Central memory CD8-positive, alpha-beta T cell (primary cell): ENCODE measurements at regions not wholly inside any gene's neighbourhood (a gene's known extent, or its start where the extent isn't known, plus 50 kb on each side); places are given as distances from the start of the nearest gene placed in this dataset.
A peak's percentile ranks its signal among the peaks of the same experiment; 100 is the strongest.

ENCODE experiments used
- ATAC-seq: fragments of 150-1000 bp; cut with Tn5 transposase; replicated peaks from 2 replicates; pipeline ENCODE4 v1.10.0; 2022; ENCODE audit warnings: mild to moderate bottlenecking, moderate FRiP score, moderate number of reproducible peaks; ENCODE audit not compliant: poor library complexity, severe bottlenecking; ENCODE audit errors: extremely low read depth
- DNase-seq, 2 donors: peaks; one replicate each; pipeline ENCODE4 v3.0.0; 2021; ENCODE audit warnings: low spot score in 2 of 2
- H3K27ac Mint-ChIP-seq: one replicate; pipeline ENCODE4 v1.8.0; 2022; ENCODE audit warnings: low read depth, mild to moderate bottlenecking, moderate library complexity, mixed read lengths
- H3K27me3 Mint-ChIP-seq: one replicate; pipeline ENCODE4 v1.8.0; 2022; ENCODE audit warnings: mixed read lengths
- H3K36me3 Mint-ChIP-seq: one replicate; pipeline ENCODE4 v1.8.0; 2022; ENCODE audit warnings: mild to moderate bottlenecking, moderate library complexity, mixed read lengths; ENCODE audit not compliant: insufficient read depth
- H3K4me1 Mint-ChIP-seq: one replicate; pipeline ENCODE4 v1.8.0; 2022; ENCODE audit warnings: mixed read lengths
- H3K4me3 Mint-ChIP-seq: one replicate; pipeline ENCODE4 v1.8.0; 2022; ENCODE audit warnings: mild to moderate bottlenecking, moderate library complexity, mixed read lengths
- H3K9me3 Mint-ChIP-seq: one replicate; pipeline ENCODE4 v1.8.0; 2022; ENCODE audit warnings: mixed read lengths

DNA sequence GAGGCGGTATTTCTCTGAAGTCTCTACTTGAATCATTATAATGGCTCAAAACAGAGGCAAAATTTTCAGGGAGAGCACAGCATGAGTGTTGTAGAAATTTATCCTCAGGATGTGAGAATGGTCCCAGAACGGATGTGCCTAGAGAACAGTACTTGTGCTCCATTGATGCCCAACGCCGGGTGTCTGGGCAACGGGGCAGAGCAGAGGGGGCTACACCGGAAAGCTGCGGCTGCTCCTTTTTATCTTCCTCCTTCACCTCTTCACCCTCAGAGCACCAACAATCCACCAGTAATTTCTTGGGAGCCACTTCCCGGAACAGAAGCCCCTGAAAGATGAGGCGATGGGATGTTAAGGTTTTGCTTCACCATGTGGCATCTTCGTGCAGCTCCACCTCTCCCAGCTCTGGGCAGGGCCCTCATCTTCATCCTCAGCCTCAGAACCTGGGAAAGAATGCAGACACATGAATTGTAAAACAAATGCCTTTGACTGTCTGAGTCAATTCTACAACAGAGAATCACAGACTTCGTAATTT lies 71.5 kb downstream of the PTGR3 start:
- H3K36me3 Mint-ChIP-seq: peaks cover 1% of the 10 kb centered on the region
- no peak overlapping the region for H3K4me3 Mint-ChIP-seq
- peak in 1 of 2 donors; percentile 4 for DNase-seq
- H3K4me1 Mint-ChIP-seq: no peaks in the 10 kb centered on the region
- no peak for ATAC-seq
- H3K27me3 Mint-ChIP-seq: peaks cover 13% of the 10 kb centered on the region
- H3K27ac Mint-ChIP-seq: no peak overlapping the region
- no peaks in the 10 kb centered on the region for H3K9me3 Mint-ChIP-seq

DNA sequence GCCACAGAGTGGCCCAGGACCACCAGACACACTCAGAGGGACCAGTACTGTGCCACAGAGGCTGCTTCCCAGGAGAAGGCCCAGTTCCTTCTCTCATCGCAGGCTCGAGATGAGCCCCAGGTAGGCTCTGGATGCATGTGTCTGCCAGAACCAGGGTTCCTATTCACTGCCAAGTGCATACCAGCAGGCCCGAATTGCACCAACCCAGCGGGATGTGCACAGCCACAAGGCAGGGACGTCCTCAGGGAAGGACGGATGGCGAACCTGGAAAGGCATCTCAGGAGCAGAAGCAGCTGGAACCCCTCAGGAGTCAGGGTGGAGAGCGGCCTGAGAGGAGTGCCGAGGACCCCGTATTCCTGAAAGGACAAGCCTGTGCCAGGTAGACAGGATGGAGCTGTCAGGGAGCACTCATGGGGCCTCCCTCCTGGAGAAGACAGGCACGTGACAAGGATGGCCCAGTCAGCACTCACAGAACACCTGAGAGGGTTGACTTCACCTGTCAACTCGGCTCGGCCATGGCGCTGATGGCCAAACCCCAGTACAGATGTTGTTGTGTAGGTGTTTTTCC lies 73.7 kb downstream of the PTGR3 start:
- DNase-seq: peak in 1 of 2 donors; percentile 2
- no peaks in the 10 kb centered on the region for H3K4me1 Mint-ChIP-seq
- ATAC-seq: no peak
- H3K4me3 Mint-ChIP-seq: no peak overlapping the region
- peaks cover 1% of the 10 kb centered on the region for H3K36me3 Mint-ChIP-seq
- no peak overlapping the region for H3K27ac Mint-ChIP-seq
- no peaks in the 10 kb centered on the region for H3K9me3 Mint-ChIP-seq
- H3K27me3 Mint-ChIP-seq: peaks cover 13% of the 10 kb centered on the region

DNA sequence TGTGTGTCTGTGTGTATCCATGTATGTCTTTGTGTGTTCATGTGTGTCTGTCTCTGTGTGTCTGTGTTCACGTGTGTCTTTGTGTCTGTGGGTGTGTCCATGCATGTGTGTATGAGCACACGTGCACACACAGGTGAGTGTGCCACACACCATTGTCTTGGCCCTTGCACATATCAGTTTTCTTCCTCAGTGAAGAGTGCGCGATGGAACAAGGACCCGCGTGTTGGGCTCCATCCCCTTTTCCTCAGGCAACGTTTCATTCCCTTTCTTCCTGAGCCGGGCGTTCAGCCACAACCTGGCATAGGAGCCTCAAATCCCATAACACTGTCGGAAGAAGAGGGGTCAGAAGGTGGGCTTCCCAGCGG lies 74.3 kb downstream of the PTGR3 start:
- Mint-ChIP-seq H3K36me3 (no peaks in the 10 kb centered on the region), H3K27me3 (peaks cover 13% of the 10 kb centered on the region), H3K4me3 (no peak overlapping the region), H3K27ac (no peak overlapping the region), H3K4me1 (no peaks in the 10 kb centered on the region), H3K9me3 (no peaks in the 10 kb centered on the region)
- ATAC-seq (no peak), DNase-seq (peak in 1 of 2 donors; percentile 0)

DNA sequence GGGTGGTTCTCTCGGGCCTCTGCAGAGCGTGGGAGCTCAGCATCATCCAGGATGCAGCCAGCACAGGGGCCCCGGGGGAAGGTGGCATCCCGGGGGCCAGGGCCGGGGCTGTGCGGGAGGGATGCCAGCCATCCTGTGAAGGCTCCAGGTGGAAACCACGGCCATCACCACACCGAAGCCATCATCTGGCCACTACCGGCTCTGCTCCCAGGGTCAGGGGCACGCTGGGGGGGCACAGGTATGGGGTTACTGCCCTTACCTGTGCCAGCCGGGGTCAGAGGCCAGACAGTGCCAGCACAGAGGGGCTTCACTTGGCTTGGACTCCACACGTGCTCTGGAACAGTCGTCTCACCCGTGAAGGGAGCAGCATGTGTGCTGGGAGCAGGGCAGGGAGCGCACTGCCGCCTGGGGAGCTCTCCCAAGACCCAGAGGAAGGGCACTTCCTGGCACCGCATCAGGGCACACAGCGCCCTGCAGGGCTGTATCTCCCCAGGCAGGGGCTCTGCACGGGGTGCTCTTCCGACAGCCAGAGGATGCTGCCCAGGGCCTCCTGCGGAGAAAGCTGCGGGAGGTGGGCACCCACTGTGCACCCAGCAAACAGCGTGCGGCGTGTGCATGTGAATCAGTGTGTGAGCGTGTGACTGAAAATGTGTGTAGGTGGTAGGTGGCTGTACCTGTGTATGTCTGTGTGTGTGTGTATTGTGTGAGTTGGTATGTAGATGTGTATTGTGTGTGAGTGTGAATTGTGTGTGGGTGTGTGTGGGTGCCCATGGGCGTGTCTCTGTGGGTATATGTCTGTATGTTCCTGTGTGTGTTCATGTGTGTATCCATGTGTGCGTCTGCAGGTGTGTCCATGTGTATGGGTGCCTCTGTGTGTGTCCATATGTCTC lies 75.0 kb downstream of the PTGR3 start:
- no peaks in the 10 kb centered on the region for H3K36me3 Mint-ChIP-seq
- H3K27me3 Mint-ChIP-seq: peaks cover 13% of the 10 kb centered on the region
- H3K9me3 Mint-ChIP-seq: no peaks in the 10 kb centered on the region
- H3K27ac Mint-ChIP-seq: no peak overlapping the region
- DNase-seq (peak in 1 of 2 donors; percentile 3), ATAC-seq (no peak)
- no peak overlapping the region for H3K4me3 Mint-ChIP-seq
- no peaks in the 10 kb centered on the region for H3K4me1 Mint-ChIP-seq

DNA sequence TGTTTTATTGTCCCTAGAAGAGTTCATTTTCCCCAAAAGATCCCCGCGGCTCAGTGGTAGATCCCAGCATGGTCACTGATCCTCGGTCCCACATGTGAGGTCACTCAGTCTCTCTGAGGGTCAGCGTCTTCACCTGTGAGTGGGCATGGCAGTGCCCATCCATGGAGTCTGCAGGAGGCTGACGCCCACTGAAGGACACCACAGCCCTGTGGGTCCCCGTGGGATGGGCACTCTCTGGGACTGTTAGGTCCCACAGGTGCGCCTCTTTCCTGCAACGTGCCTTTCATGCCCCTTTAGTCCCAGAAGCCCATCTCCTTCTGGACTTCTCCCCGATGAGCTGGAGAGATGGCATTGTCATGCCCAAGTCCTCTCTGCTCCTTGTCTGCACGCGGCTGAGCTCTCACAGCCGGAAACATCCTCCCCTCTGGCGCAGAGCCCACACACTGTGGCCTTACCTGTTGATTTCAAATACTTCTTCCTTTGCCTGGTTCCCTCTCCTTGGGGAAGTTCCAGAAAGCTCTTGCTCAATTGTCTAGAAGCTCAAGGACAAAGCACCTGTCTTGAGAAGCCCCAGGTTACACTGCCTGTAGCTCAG lies 75.9 kb downstream of the PTGR3 start:
- no peak for ATAC-seq
- Mint-ChIP-seq H3K36me3 (no peaks in the 10 kb centered on the region), H3K4me3 (no peak overlapping the region), H3K27ac (no peak overlapping the region), H3K27me3 (peaks cover 13% of the 10 kb centered on the region), H3K4me1 (no peaks in the 10 kb centered on the region), H3K9me3 (no peaks in the 10 kb centered on the region)
- DNase-seq: peak in 1 of 2 donors; percentile 6

DNA sequence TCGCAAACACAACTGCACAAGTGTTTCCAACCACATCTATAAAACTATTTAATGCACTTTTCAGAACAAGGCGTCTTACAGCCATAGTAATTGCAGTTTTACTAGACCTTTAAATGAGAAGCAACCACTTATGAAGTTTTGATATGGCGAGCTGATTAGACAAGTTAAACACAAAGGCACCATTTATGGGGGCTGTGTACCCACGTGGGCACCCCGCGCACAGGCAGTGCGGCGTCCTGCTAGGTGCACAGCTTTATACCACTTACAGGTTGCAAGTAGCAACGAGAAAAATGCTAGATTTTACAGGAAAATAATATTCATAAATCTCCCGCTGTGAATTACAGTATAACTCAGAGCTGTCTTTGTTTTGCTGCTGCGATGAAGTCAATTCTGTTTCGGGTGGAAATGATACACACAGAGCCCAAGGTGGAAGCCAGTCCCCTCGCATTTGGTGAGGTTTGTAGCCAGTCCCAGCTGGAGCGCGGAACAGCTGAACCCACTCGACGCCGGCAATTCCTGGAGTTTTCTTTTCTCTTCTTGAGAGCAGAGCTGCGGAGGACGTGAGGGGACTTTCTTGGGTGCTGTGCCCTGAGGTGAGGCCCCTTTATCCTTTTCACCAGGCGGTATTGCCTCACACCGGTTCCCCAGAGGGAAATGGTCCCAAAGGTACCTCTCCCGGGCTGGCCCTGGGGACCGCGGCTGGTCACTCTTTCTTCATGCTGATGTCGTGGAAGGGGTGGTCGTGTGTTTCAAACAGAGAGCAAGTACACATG lies 76.7 kb downstream of the PTGR3 start:
- Mint-ChIP-seq H3K27ac (no peak overlapping the region), H3K9me3 (no peaks in the 10 kb centered on the region), H3K36me3 (no peaks in the 10 kb centered on the region), H3K4me3 (no peak overlapping the region), H3K4me1 (no peaks in the 10 kb centered on the region), H3K27me3 (peaks cover 13% of the 10 kb centered on the region)
- ATAC-seq: no peak
- DNase-seq: no peak

DNA sequence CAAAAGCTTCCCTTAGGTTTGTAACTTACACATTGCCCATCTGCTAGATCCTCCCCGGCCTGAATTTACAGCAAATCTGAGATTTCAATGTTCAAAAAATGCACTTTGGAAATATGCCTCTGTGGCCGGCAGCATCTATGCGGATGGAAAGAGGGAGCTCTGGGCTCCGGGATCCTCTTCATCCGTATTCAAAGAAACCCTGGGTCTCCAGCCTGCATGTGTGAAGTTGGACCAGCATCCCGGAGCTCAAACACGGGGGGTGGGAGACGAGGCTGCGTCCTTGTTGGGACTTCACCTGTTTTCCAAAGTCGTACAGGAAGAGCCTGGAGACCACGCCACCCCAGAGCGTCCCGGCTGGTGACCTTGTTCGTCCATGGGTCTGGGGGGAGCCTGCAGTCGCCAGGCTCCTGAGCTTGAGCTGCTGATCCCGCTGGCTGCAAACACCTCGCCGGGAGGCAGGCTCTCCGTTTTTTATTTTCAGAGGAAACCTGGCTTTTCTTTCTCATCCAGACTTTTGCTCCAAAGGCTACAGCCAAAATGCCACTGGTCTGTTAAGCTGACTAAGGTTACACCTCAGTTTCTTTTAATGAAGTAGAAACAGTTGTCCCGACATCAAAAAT lies 77.4 kb downstream of the PTGR3 start:
- Mint-ChIP-seq H3K36me3 (no peaks in the 10 kb centered on the region), H3K27ac (no peak overlapping the region), H3K27me3 (peaks cover 13% of the 10 kb centered on the region), H3K9me3 (no peaks in the 10 kb centered on the region), H3K4me1 (peaks cover 4% of the 10 kb centered on the region), H3K4me3 (no peak overlapping the region)
- DNase-seq: peak in 1 of 2 donors; percentile 7
- no peak for ATAC-seq

DNA sequence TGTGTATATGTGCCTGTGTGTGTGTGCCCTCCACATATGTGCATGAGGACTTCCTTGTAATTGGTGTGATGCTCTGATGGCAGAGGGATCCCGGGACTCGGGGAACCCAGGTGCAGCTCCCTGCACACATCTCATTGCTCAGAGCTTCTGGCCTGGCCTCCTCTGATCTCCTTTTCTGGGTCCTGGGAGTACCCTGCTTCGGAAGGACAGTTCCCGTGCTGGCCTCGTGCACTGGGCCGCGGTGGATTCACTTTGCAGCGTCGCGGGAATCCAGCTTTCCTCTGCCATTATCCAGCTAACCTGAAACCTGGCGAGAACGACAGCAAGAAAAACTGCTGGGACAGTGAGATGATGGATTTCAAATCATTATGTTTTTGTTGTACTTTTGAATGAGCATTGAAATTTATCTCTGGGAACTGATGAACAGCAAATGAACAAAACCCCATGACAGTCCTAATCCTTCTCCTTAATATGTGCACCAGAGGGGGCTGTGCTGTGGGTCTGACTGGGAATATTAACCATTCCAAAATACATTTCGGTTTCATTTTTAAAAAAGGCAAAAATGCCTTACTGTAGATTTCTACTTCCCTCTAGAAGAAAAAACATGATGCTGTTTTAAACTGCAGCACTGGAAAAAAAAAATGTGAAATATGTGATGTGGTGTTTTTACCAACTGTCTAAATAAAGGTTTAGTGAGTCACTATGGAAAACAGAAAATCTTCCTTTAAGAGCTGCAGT lies 78.2 kb downstream of the PTGR3 start:
- ATAC-seq (no peak), DNase-seq (peak in 1 of 2 donors; percentile 6)
- Mint-ChIP-seq H3K27ac (no peak overlapping the region), H3K4me1 (peaks cover 11% of the 10 kb centered on the region), H3K36me3 (no peaks in the 10 kb centered on the region), H3K9me3 (no peaks in the 10 kb centered on the region), H3K4me3 (no peak overlapping the region), H3K27me3 (peaks cover 13% of the 10 kb centered on the region)

DNA sequence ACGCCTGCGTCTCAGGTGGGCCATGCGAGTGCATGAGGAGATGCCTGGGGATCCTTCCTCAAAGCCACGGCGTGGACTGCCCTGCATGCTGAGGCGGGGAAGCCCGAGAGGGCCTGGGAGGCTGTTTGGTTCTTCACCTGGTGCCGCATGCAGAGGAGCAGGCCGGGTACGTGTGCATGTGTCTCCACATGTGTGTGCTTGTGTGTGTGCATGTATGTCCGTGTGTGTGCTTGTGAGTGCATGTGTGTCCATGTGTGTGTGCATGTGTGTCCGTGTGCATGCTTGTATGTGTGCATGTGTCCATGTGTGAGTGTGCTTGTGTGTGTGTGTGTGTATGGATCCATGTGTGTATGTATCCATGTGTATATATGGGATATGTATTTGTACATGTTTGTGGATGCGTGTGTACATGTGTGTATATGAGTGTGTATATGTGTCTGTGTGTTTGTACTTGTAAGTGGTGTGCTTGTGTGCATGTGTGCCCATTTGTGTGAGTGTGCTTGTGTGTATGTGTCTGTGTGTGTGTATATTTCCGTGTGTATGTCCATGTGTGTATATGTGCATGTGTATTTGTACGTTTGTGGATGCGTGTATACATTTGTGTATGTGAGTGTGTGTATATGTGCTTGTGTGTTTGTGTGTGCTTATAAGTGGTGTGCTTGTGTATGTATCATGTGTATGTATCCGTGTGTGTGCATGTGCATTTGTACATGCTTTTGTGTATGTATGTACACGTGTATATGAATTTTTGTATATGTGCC lies 79.0 kb downstream of the PTGR3 start:
- ATAC-seq: no peak
- peaks cover 11% of the 10 kb centered on the region for H3K4me1 Mint-ChIP-seq
- no peaks in the 10 kb centered on the region for H3K36me3 Mint-ChIP-seq
- H3K9me3 Mint-ChIP-seq: no peaks in the 10 kb centered on the region
- H3K27ac Mint-ChIP-seq: no peak overlapping the region
- H3K27me3 Mint-ChIP-seq: peaks cover 12% of the 10 kb centered on the region
- no peak overlapping the region for H3K4me3 Mint-ChIP-seq
- DNase-seq: no peak

DNA sequence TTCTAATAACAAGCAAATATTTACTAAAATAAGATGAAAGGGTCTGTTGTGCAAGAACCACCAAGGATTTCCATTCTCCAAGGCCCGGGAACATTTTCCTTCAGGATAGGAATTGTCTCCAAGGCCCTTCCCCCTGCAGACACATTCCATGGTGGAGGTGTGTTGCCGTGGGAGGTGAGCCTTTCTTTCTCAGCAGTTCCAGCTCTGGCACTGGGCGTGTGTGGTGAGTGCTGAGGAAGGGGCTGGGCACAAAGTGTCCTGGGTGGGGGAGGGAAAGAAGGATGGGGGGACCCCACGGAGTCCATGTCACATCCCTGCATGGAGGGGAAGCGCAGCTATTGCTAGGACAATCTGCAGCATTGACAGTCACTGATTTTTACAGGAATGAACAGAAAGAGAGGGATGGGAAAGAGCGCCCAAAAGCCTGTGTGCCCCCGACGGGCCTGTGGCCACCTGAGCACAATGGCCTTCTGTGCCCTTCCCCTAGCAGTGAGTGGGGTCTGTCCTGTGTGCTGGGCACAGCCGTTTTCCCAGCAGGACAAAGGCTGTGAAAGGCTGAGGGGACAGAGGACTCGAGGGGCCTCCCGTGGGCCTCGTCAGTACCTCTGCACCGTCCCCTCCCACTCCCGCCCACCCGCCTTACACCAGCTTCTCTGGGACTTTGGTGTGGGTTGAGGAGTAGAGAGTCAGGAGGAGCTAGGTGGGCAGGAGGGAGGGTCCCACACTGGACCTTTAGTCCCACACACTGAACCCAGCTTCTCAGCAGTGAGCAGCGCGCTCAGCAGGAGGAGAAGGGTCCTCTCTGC lies 79.8 kb downstream of the PTGR3 start:
- Mint-ChIP-seq H3K4me1 (peaks cover 11% of the 10 kb centered on the region), H3K4me3 (no peak overlapping the region), H3K27ac (no peak overlapping the region), H3K9me3 (no peaks in the 10 kb centered on the region), H3K27me3 (peaks cover 10% of the 10 kb centered on the region), H3K36me3 (no peaks in the 10 kb centered on the region)
- DNase-seq (no peak), ATAC-seq (no peak)
